GM10248 (cell line): ENCODE measurements at regions not wholly inside any gene's neighbourhood (a gene's known extent, or its start where the extent isn't known, plus 50 kb on each side); places are given as distances from the start of the nearest gene placed in this dataset.
"Not testable (repeated sequence)": the region's sequence is repeated elsewhere in the genome, so short reads cannot be mapped to it uniquely, and the experiment has no call there.

Experiments used
- CTCF ChIA-PET: fragments of 300-600 bp; sonication (Branson Sonifier 250); formaldehyde crosslinking; extraction: SDS; loops from one replicate; lab custom pipeline; 2021; ENCODE audit warnings: antibody characterized with exemption; lab: Yijun Ruan, JAX
- POLR2A ChIA-PET: fragments of 350-650 bp; sonication (Branson Sonifier 250); formaldehyde crosslinking; extraction: SDS; loops from one replicate; lab custom pipeline; 2020; ENCODE audit warnings: antibody characterized with exemption; lab: Yijun Ruan, JAX
- DNase-seq: peaks from one replicate; pipeline ENCODE4 v3.0.0; 2012; ENCODE audit errors: extremely low spot score
- CTCF ChIP-seq: IDR thresholded peaks from 2 replicates; pipeline ENCODE4 v1.5.1; 2012; ENCODE audit warnings: mild to moderate bottlenecking, low read depth; ENCODE audit errors: extremely low read depth, missing control alignments, control extremely low read depth

- DNase-seq = no peak
- ChIA-PET CTCF (interaction anchor here (1.0 to 1.9 kb wide), 2 partner anchors 14 to 72 kb away, joined by 3 to 6 read pairs; no protein-coding TSS in a partner anchor), POLR2A (no interaction called here)
- no peak for TF ChIP-seq CTCF
These were observed 109.6 kb downstream of the TMEM130 start for GRCh38 chr7:98760201-98760651.

DNA sequence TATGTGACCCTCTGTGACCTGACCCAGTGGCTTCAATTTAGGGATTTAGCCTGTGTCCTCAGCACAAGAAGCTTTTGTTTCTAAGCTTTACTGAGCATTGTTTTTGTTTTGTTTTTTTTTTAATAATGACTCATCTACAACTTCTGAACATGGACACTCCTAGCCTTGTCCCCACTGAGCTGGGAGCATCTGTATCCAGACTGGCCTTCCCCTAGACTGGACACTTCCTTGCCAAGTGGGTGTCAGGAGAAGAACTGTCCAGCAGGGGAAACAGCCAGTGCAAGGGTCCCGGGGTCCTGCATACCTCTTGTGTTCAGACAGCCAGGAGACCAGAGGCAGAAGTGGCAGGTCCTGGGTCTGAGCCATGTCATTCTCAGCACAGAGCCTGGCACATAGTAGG lies 108.6 kb downstream of the TMEM130 start:
- POLR2A ChIA-PET = no interaction called here

GRCh38 chr7:98762620-98763019 lies 107.2 kb downstream of the TMEM130 start:
- no peak for DNase-seq
- POLR2A ChIA-PET = no interaction called here
- CTCF ChIA-PET = no interaction called here
- no peak for TF ChIP-seq CTCF

More for the DNA sequence above, 108.6 kb downstream of the TMEM130 start:
- DNase-seq = no peak
- TF ChIP-seq CTCF = no peak
- CTCF ChIA-PET = interaction anchor here (1.9 kb wide), 1 partner anchor 15 kb away, joined by 6 read pairs; no protein-coding TSS in a partner anchor

DNA sequence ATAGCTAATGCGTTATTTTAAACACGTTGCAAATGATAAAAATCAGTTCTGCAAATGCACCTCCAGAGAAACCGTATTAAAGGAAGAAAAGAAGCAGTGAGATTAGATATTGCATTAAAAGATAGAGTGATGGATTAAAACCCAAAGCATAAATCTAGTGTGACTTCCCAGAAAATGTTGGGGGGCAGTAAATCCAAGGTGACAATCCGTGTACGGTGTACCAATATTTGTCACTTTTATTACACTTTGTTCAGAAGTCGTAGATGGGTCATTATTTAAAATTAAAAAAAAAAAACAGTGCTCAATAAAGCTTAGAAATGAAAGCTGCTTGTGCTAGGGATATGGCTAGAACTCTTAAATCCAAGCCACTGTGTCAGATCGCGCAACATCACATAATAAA lies 106.4 kb downstream of the TMEM130 start:
- ChIA-PET POLR2A (interaction anchor here (0.7 kb wide), 1 partner anchor 269 kb away, joined by 3 read pairs; no protein-coding TSS in a partner anchor), CTCF (no interaction called here)
- DNase-seq = no peak
- no peak for TF ChIP-seq CTCF

- CTCF ChIA-PET = interaction anchor here (0.8 to 2.4 kb wide), 3 partner anchors 9 to 77 kb away, joined by 3 to 7 read pairs (median 4); no protein-coding TSS in a partner anchor
- POLR2A ChIA-PET = no interaction called here
- TF ChIP-seq CTCF = no peak
- DNase-seq = no peak
These were observed 104.9 kb downstream of the TMEM130 start for GRCh38 chr7:98764946-98765345.

- DNase-seq, POLR2A ChIA-PET: not testable (repeated sequence)
- CTCF ChIA-PET = interaction anchor here (1.1 to 2.0 kb wide), 3 partner anchors 8 to 38 kb away, joined by 3 to 7 read pairs (median 4); no protein-coding TSS in a partner anchor
These were observed 99.7 kb downstream of the TMEM130 start for GRCh38 chr7:98770085-98770484.

DNA sequence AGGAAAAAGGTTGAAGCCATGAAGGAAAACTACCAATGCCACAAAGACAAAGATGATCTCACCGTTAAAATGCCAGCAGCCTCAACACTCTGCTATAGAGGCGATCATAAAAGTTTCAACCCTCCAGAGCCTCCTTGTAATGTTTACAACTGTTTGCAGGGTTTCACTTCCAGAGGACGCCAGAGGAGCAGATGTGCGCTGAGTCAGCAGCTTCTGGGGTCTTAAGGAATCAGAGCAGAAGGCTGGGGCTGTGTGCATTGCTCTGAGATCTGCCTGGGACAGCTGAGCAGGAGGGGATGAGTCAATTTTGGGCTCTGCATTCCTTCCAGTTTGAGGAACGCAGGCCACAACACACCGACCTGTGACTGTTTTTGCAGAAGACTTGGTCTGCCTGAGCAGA lies 98.3 kb downstream of the TMEM130 start:
- ChIA-PET CTCF (interaction anchor here (0.9 to 1.1 kb wide), 2 partner anchors 10 to 60 kb away, joined by 3 read pairs; no protein-coding TSS in a partner anchor), POLR2A (no interaction called here)
- DNase-seq = no peak
- no peak for TF ChIP-seq CTCF
